ENCODE measurements at regions not wholly inside any gene's neighbourhood (a gene's known extent, or its start where the extent isn't known, plus 50 kb on each side); places are given as distances from the start of the nearest gene placed in this dataset.

DNA sequence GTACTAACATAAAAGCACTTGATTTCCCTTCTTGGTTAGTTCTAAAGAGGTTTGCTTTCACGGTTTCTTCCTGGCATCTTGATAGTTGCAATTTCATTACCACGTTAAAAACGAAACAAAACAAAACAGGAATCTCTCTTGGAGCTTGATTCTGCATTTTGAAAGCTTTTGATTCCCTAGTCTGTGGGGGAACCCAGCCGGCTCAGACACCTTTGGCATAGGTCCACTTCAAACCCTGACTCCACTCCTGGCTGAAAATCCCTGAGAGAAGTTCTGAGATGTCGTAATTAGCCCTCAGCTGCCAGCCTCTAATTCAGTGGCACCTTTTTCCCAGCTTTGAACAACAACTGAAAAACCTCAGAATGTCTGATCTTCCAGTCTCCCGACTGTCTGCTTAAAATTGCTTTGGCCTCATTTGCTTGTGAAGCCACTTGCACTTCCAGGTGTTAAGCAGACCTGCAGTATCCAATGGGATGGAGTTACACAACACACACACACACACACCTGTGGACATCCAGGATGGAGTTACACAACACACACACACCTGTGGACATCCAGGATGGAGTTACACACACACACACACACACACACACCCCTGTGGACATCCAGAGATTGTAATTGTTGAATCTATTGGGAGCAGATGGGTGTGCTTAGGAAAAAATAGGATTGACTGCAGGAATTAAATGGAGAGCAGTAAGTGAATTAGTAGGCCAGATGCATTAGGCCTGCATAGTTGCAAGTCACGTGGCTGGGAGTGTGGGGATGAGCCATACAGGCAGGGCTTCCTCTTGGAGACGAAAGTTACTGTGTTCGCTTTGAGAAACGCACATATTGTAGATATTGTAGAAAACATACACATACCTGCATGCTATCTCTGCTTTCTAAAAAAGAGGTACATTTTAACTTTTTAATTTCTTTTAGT lies 285.6 kb upstream of the FMN2 start:
- Histone ChIP-seq H3K27ac (ENCODE audit: low read depth, low read length) (no peak overlapping the region), H3K36me3 (ENCODE audit: control insufficient read depth, insufficient read depth, low read length) (no peaks in the 10 kb centered on the region), H3K9me3 (ENCODE audit: control insufficient read depth, insufficient read depth, low read length) (no peaks in the 10 kb centered on the region), H3K27me3 (ENCODE audit: control insufficient read depth, insufficient read depth, low read length) (no peaks in the 10 kb centered on the region), H3K4me1 (ENCODE audit: control insufficient read depth, insufficient read depth, low read length) (peaks cover 28% of the 10 kb centered on the region), H3K4me3 (ENCODE audit: low read depth, low read length) (no peak overlapping the region), H3K9ac (ENCODE audit: low read depth, low read length) (no peak overlapping the region)

DNA sequence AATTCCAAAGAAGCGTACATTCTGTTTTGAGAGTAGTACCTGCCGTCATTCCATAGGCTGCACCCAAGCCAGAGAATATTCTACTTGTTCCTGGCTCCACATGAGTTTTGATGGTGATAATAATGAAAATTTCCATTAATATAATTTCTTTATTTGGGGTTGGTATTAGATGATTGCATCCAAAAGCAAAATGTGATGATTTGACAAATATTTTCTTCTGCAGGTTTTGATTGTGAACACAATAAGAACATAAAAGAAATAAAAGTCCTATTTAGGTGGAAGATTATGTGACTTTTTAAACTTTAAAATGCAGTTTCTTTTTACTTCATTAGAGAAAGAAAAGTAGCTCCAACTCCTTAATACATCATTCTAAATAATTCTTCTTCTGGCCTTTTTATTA lies 284.8 kb upstream of the FMN2 start:
- H3K27me3 ChIP-seq (ENCODE audit: control insufficient read depth, insufficient read depth, low read length): no peaks in the 10 kb centered on the region
- H3K27ac ChIP-seq (ENCODE audit: low read depth, low read length): no peak overlapping the region
- H3K36me3 ChIP-seq (ENCODE audit: control insufficient read depth, insufficient read depth, low read length): no peaks in the 10 kb centered on the region
- H3K9ac ChIP-seq (ENCODE audit: low read depth, low read length): no peak overlapping the region
- H3K4me1 ChIP-seq (ENCODE audit: control insufficient read depth, insufficient read depth, low read length): peaks cover 35% of the 10 kb centered on the region
- no peaks in the 10 kb centered on the region for H3K9me3 ChIP-seq (ENCODE audit: control insufficient read depth, insufficient read depth, low read length)
- no peak overlapping the region for H3K4me3 ChIP-seq (ENCODE audit: low read depth, low read length)

GRCh38 chr1:239807361-239807760 lies 284.3 kb upstream of the FMN2 start:
- Histone ChIP-seq H3K36me3 (ENCODE audit: control insufficient read depth, insufficient read depth, low read length) (no peaks in the 10 kb centered on the region), H3K4me3 (ENCODE audit: low read depth, low read length) (no peak overlapping the region), H3K9me3 (ENCODE audit: control insufficient read depth, insufficient read depth, low read length) (no peaks in the 10 kb centered on the region), H3K9ac (ENCODE audit: low read depth, low read length) (no peak overlapping the region), H3K27me3 (ENCODE audit: control insufficient read depth, insufficient read depth, low read length) (no peaks in the 10 kb centered on the region), H3K4me1 (ENCODE audit: control insufficient read depth, insufficient read depth, low read length) (peaks cover 35% of the 10 kb centered on the region), H3K27ac (ENCODE audit: low read depth, low read length) (no peak overlapping the region)

DNA sequence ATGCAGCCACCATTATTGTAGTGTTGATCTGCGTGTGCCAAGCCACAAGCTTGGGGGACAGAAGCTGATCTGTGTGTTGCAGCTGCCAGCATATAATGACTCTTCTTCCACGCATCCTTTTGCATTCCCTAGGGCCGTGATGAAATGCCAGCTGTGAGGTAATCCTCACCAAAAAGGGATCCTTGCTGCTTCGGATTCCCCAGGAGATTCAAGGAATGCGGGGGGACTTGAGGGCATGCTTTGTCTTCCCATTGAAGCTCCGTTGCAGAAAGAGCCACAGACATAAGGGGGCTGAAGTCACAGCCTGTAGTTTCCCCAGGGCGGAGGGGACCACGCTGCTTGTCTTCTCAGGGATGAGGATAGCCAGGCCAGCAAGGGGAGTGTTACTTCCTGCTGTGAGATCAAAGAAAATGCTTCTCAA lies 281.6 kb upstream of the FMN2 start:
- Histone ChIP-seq H3K9me3 (ENCODE audit: control insufficient read depth, insufficient read depth, low read length) (no peaks in the 10 kb centered on the region), H3K27me3 (ENCODE audit: control insufficient read depth, insufficient read depth, low read length) (no peaks in the 10 kb centered on the region), H3K9ac (ENCODE audit: low read depth, low read length) (no peak overlapping the region), H3K4me1 (ENCODE audit: control insufficient read depth, insufficient read depth, low read length) (peaks cover 48% of the 10 kb centered on the region), H3K4me3 (ENCODE audit: low read depth, low read length) (no peak overlapping the region), H3K27ac (ENCODE audit: low read depth, low read length) (peak overlapping the region; percentile 80), H3K36me3 (ENCODE audit: control insufficient read depth, insufficient read depth, low read length) (no peaks in the 10 kb centered on the region)

GRCh38 chr1:239811211-239811885 lies 280.3 kb upstream of the FMN2 start:
- Histone ChIP-seq H3K27ac (ENCODE audit: low read depth, low read length) (peak overlapping the region; percentile 80), H3K4me1 (ENCODE audit: control insufficient read depth, insufficient read depth, low read length) (peaks cover 57% of the 10 kb centered on the region), H3K4me3 (ENCODE audit: low read depth, low read length) (no peak overlapping the region), H3K36me3 (ENCODE audit: control insufficient read depth, insufficient read depth, low read length) (no peaks in the 10 kb centered on the region), H3K27me3 (ENCODE audit: control insufficient read depth, insufficient read depth, low read length) (no peaks in the 10 kb centered on the region), H3K9ac (ENCODE audit: low read depth, low read length) (no peak overlapping the region), H3K9me3 (ENCODE audit: control insufficient read depth, insufficient read depth, low read length) (no peaks in the 10 kb centered on the region)

DNA sequence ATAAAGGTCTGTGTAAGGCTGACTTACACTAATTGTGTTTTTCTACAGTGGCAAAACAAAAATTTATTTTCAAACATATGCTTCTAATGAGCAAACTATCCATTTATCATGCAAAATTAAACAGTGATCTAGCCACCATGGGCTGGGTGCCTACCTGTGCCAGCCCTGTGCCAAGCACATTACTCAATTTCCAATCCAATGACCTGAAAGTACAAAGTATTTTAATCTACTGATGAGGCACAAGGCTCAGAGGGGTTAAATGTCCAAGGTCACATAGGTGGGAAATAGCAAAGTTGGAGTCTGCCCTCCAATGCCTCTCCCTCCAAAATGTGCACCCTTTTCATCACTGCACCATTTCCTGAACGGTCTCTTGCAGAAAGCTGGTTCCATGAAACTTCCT lies 279.1 kb upstream of the FMN2 start:
- Histone ChIP-seq H3K9me3 (ENCODE audit: control insufficient read depth, insufficient read depth, low read length) (no peaks in the 10 kb centered on the region), H3K4me3 (ENCODE audit: low read depth, low read length) (no peak overlapping the region), H3K27ac (ENCODE audit: low read depth, low read length) (no peak overlapping the region), H3K27me3 (ENCODE audit: control insufficient read depth, insufficient read depth, low read length) (no peaks in the 10 kb centered on the region), H3K4me1 (ENCODE audit: control insufficient read depth, insufficient read depth, low read length) (peaks cover 48% of the 10 kb centered on the region), H3K9ac (ENCODE audit: low read depth, low read length) (no peak overlapping the region), H3K36me3 (ENCODE audit: control insufficient read depth, insufficient read depth, low read length) (no peaks in the 10 kb centered on the region)

DNA sequence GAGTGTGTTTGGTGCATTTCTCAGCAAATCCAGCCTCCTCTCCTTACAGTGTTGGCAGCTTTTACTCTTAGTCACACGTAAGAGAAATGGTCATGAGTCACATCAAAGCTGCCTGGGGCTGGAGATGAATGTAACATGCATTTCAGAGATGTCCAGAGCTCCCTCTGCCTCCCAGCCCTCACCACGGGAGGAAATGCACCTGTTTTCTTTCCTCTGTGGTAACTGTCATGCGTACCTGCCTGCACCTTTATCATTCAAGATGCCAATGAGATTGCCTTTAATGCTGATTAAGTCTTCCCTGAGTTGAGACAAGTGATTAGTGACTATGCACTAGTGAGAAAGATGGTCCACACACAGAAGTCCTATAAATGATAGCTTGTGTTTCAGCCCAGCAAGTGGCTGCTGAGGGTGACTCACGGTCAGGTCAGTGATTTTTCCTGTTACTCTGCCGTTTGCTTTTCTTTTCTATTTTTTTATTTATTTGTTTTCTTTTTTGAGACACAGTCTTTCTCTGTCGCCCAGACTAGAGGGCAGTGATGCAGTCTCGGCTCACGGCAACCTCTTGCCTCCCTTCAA lies 277.3 kb upstream of the FMN2 start:
- Histone ChIP-seq H3K27ac (ENCODE audit: low read depth, low read length) (peak overlapping the region; percentile 90), H3K9me3 (ENCODE audit: control insufficient read depth, insufficient read depth, low read length) (no peaks in the 10 kb centered on the region), H3K36me3 (ENCODE audit: control insufficient read depth, insufficient read depth, low read length) (no peaks in the 10 kb centered on the region), H3K4me3 (ENCODE audit: low read depth, low read length) (peak overlapping the region; percentile 18; the same call in 1 of the 2 replicates), H3K27me3 (ENCODE audit: control insufficient read depth, insufficient read depth, low read length) (no peaks in the 10 kb centered on the region), H3K4me1 (ENCODE audit: control insufficient read depth, insufficient read depth, low read length) (peaks cover 48% of the 10 kb centered on the region), H3K9ac (ENCODE audit: low read depth, low read length) (0 out of 2 replicates have a peak overlapping the region, but pooled peaks have one; percentile 36)

- H3K27ac ChIP-seq (ENCODE audit: low read depth, low read length): peak overlapping the region; percentile 90
- H3K9ac ChIP-seq (ENCODE audit: low read depth, low read length): no peak overlapping the region
- no peak overlapping the region for H3K4me3 ChIP-seq (ENCODE audit: low read depth, low read length)
- H3K9me3 ChIP-seq (ENCODE audit: control insufficient read depth, insufficient read depth, low read length): no peaks in the 10 kb centered on the region
- H3K27me3 ChIP-seq (ENCODE audit: control insufficient read depth, insufficient read depth, low read length): no peaks in the 10 kb centered on the region
- H3K36me3 ChIP-seq (ENCODE audit: control insufficient read depth, insufficient read depth, low read length): no peaks in the 10 kb centered on the region
- peaks cover 43% of the 10 kb centered on the region for H3K4me1 ChIP-seq (ENCODE audit: control insufficient read depth, insufficient read depth, low read length)
Measured at GRCh38 chr1:239815074-239815473, 276.6 kb upstream of the FMN2 start.

DNA sequence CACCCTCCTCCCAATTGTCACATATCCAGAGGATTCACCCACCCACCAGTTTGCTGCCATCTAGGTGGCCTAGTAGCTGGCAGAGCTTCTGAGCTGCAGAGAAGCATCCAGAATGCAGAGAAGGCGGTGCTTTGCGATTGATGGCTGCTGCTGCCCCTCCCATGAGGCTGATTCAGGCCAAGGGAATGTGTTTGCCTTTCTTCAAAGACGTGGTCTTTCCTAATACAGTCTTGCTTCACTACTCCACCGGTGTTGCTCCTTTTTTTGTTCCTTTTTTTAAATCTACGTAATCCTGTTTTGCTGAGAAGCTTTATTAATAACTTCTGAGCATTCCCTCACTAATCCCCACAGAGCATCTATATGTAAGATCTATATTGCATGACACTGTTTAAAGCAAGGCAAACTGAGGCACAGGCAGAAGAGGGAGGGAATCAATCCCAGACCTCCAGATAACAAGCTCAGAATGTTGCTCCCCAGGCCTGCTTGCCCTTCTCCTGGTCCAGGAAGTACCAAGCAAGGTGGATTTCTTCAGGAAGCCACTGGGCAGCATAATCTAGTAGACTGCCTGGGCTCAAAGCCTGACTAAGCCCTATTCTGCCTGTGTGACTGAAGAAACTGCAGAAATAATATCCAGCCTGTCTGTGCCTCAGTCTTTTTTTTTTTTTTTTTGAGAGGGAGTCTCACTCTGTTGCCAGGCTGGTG lies 275.5 kb upstream of the FMN2 start:
- no peaks in the 10 kb centered on the region for H3K36me3 ChIP-seq (ENCODE audit: control insufficient read depth, insufficient read depth, low read length)
- peak overlapping the region; percentile 80 for H3K27ac ChIP-seq (ENCODE audit: low read depth, low read length)
- H3K4me1 ChIP-seq (ENCODE audit: control insufficient read depth, insufficient read depth, low read length): peaks cover 31% of the 10 kb centered on the region
- H3K4me3 ChIP-seq (ENCODE audit: low read depth, low read length): no peak overlapping the region
- H3K27me3 ChIP-seq (ENCODE audit: control insufficient read depth, insufficient read depth, low read length): no peaks in the 10 kb centered on the region
- no peaks in the 10 kb centered on the region for H3K9me3 ChIP-seq (ENCODE audit: control insufficient read depth, insufficient read depth, low read length)
- H3K9ac ChIP-seq (ENCODE audit: low read depth, low read length): no peak overlapping the region

DNA sequence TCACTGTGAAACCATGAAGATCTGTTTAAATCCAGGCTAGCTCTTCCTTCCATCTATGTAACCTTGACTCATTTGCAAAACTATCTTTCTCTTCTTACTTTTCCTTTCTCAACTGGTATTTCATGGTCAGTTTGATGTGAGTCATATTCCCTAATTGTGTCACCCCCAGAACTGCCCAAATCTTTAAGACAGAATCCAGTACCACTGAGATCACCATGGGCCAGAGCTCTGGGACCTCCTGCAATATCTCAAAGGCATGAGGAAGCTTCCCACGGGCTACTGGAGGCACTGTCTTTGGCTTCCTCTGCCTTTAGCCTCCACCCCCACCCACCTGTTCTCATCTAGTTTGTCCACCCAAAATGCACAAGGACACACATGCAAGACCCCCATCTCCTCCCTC lies 274.4 kb upstream of the FMN2 start:
- Histone ChIP-seq H3K4me1 (ENCODE audit: control insufficient read depth, insufficient read depth, low read length) (peaks cover 26% of the 10 kb centered on the region), H3K27me3 (ENCODE audit: control insufficient read depth, insufficient read depth, low read length) (no peaks in the 10 kb centered on the region), H3K4me3 (ENCODE audit: low read depth, low read length) (no peak overlapping the region), H3K36me3 (ENCODE audit: control insufficient read depth, insufficient read depth, low read length) (no peaks in the 10 kb centered on the region), H3K27ac (ENCODE audit: low read depth, low read length) (no peak overlapping the region), H3K9ac (ENCODE audit: low read depth, low read length) (no peak overlapping the region), H3K9me3 (ENCODE audit: control insufficient read depth, insufficient read depth, low read length) (no peaks in the 10 kb centered on the region)

Data from HUES48 (cell line).